Posterior cingulate gyrus (tissue), 11 donors: ENCODE measurements at regions not wholly inside any gene's neighbourhood (a gene's known extent, or its start where the extent isn't known, plus 50 kb on each side); places are given as distances from the start of the nearest gene placed in this dataset.

ENCODE experiments used
- DNase-seq, 10 donors: peaks; one replicate each; pipeline versions ENCODE4 v3.0.0 to v3.0.0-alpha.2; 2020 to 2021; ENCODE audit warnings: mixed read lengths in 3 of 10
- intact Hi-C: fragments of 100-400 bp; cut with DNase I; formaldehyde crosslinking; loops from one replicate; pipeline ENCODE4 v1.15.1; 2023

DNA sequence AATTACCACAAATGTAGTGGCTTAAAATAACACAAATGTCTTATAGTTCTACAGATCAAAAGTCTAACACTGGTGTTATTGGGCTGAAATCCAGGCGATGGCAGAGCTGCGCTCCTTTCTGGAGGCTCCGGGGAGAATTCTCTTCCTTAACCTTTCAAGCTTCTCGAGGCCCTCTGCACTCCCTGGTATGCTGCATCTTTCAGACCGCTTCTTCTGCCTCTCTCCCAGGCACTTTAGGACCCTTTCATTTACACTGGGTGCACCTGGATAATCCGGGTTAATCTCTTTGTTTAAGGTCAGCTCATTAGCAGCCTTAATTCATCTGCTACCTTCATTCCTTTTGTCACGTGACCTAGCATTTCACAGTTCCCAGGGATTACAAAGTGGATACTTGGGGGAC lies 211.3 kb upstream of the RFC3 start:
- intact Hi-C loops, result loop anchor here (2.0 kb wide), 1 partner anchor 118 kb away; no protein-coding TSS in a partner anchor
- DNase-seq, result peak in 6 of 10 donors; percentile 24 to 89 (median 42)

DNA sequence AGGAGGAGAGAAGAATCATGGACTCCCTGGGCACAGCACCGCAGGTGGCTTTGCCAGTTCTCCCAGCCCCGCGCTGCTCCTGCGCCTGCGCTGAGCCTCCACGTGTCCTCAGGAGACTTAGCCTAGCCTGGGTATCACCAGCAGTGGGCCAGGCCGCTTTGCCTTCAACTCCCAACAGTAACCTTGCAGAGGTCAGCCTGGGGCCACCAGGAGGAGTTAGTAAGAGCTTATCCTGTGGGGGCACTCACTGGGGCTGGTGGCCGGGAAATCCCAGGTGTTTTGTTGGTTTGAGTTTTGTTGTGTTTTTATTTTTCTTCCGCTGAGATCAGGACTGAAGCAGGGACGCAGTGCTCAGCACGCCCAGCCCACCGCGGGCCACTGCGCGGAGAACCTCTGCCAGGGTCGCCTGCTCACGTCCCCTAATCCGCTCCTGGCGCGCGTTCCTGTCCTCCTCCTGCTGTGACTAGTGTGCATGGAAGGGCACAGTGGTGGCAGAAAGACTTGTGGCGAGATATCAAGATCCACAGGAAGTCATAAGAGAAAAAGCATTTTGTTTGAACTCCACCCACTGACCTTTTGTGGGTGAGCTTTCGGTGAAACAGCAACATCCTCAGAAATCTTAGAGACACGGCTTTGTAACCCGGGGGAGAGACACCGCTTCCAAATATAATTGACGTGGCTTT lies 207.4 kb upstream of the RFC3 start:
- intact Hi-C loops, result loop anchor here (5.0 kb wide), 1 partner anchor 68 kb away; no protein-coding TSS in a partner anchor

DNA sequence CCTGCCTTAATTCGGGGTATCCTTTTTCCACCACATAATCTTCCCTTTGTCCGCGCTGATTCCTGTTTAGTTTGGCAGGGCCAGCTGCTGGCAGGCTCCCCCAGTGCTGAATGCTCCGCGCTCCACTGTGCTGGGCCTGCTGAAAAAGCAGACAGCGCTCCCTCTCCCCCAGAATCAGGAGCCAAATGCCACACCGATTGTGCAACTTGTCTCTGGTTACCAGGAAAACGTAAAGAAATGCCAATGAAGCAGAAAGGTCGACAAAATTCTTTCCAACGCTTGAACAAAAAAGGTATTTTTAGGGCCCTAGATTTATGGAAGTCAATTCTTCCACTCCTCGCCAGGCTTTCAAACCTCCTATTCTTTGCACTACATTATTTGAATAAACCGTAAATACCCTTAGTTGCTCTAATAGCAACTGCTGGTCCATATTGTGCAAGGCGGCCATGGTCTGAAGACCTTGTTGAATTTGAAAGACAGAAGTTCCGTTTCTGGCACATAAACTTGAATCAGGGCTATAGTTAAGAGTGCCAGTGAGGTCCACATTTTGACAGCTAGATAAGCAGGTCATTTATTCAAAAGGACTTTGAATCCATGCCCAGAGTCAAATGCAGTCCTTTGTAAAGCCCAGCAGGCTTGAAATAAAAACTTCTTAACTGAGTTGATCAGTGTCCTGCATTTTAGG lies 206.7 kb upstream of the RFC3 start:
- DNase-seq, result peak; percentile 46 to 94 (median 64)
- intact Hi-C loops, result loop anchor here (5.0 kb wide), 1 partner anchor 69 kb away; no protein-coding TSS in a partner anchor

More for the DNA sequence above, 207.4 kb upstream of the RFC3 start:
- peak; percentile 59 to 96 (median 76) for DNase-seq

DNA sequence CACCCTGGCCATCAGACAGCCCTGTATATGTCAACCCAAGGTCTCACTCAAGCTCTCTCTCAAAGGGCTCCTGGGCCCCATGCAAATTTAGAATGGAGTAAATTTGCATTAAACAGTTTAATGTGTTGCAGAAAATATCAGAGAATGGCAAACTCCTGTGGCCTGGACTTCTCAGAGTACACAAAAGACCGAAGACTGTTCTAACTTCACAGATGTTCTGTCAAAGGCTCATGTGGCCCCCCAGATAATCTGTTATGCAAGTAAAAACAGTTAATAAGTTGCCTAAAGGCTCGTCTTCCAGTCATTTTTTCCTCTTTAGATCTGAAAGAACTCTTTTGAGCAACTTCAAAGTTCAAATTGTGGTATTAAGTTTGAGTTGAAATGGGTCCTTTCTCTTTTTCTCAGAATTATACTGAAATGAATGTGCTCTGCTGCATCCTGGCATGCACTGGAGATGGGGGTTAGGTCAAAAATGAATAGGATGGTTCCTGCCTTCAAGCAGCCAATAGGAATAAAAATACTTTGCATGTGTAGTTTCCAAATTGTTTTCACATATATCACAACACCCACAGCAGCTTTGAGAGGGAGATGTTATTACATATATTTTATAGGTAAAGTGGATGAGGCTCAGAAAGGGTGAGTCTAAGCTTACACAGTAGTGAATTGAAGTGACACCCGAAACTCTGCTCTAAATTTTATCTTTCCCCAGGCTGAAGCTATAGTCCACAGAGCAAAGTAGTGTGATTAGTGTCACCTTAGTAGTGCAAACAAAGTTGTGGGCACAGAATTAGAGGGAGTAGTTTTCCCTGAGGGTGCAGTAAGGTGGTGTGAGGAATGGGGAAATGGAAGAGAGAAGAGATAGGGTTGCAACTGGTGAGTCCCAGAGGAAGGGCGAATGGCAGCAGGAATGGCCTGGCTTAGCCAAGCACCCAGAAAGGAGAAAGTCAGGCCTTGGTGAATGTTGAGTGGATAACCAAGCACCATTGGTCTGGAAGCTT lies 205.0 kb upstream of the RFC3 start:
- intact Hi-C loops, result loop anchor here (5.0 kb wide), 1 partner anchor 71 kb away; no protein-coding TSS in a partner anchor
- DNase-seq, result no peak

DNA sequence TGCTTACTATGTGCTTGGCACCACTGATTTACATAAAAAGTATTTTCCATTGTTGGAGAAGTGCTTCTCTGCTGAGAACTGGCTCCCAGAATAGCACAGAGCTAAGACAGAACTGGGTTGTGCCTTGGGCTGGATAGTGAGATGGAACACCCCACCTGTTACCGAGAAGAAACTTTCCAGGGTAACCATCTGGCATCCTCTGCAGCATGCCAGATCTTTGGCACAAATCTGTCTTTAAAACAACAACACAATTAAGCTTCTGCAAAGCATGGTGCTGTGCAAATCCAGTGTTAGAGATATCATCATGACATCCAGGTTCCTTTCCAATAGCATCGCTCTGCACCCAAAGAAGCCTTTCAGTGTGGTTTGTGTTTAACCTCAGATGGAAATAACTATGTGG lies 202.5 kb upstream of the RFC3 start:
- peak in 4 of 10 donors; percentile 21 to 84 (median 30) for DNase-seq
- intact Hi-C loops, result no loop called here

DNA sequence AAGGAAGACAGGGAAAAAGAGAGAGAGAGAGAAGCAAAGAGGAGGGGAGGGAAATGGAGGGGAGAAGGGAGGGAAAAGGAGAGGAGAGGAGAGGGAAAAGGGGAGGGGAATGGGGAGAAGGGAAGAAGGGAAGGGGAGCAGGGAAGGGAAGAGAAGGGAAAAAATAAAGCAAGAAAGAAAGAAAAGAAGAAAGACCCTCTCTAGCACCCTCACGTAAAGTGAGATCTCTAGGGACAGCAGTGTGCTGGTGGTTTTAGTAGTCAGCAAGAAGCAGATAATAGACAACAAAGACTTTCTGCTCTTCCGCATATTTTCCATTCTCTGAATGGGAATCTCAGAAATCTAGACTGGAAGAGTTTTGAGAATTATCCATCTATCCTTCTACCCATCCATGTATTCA lies 201.8 kb upstream of the RFC3 start:
- DNase-seq, result no peak
- intact Hi-C loops, result no loop called here

DNA sequence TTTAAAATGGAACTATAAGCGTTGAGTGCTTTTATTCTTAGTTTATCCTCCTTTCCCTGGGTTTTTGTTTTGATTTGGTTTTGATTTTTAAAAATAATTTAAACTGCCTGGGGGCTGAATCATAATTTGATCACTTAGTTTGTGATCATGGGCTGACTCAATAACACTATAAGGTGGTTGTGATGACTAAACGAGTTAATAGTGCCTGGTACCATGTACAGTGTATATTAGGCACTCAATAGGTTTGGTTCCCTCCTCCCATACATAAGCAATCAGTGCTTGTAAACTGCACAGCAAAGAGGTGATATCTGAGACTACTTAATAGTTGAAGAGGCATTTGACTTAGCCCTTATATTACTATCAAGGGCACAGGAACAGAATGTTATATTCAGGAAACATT lies 200.9 kb upstream of the RFC3 start:
- DNase-seq, result no peak
- intact Hi-C loops, result no loop called here

DNA sequence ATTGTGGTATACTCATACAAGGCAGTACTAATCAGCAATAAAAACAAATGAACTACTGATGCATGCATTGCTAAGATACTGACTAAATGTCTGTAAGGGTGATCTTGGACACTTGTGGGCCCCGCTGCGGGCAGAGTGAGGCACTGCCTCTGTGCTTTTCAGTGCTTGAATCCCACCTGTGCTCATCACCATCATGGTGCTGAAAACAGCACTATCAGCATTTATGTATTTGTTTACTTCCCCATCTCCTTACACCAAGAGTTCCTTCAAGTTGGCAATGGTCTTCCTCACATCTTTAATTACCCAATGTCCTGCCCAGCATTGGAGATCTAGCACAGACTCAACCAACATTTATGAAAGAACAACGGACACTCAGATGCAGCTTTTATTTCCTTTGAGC lies 193.7 kb upstream of the RFC3 start:
- intact Hi-C loops, result no loop called here
- DNase-seq, result no peak

DNA sequence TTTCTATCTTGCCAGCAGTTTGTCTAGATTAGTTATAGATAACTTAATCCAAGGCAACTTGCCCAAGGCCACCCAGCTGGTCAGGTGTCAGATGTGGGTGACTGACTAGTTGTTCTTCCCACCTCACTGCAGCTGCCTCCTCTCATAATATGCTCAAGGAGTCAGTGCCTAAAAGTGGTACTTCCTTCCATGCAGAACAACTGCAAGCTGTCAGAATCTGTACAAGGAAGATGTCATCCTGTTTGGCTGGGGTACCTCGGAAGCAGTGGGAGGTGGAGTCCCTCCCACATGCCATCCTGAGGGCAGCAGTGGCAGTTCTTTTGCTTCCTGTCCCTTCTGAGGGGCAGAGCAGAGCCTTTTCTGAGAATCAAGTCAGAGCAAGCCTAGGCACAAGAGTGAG lies 193.2 kb upstream of the RFC3 start:
- intact Hi-C loops, result no loop called here
- DNase-seq, result no peak

DNA sequence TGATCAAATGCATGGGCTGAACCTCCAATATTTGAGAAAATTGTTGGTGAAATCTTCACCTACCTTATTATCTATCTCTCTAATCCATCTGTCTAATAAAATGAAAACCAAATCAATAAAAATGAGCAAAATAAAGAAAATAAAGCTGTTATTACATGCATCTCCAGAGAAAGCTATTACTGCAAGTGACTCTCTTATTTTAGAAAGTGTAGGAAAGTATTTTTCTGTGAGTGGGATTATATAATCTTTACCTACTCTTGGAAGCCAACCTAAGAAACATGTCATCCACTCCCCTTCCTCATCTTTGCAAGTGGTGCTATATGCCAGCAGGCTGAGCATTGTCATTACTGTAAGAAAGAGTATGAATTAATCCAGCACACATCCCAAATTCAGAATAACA lies 191.5 kb upstream of the RFC3 start:
- intact Hi-C loops, result no loop called here
- DNase-seq, result no peak

DNA sequence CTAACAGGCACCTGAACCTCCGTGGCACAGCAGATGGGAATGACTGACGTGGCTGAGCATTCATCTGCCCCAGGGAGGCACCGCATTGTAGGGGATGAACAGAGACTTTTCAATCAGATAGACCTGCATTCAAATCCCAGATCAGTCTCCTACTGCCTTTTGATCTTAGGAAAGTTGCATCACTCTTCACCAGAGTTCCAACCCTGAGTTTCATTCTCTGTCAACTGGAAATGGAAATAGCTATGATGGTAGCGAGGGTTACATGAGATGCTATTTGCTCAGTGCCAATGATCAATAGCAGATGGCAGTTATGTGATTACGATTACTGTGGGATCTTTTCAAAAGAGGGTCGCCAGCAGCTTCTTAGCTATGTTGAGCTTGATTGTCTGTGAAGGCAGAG lies 189.3 kb upstream of the RFC3 start:
- intact Hi-C loops, result no loop called here

DNA sequence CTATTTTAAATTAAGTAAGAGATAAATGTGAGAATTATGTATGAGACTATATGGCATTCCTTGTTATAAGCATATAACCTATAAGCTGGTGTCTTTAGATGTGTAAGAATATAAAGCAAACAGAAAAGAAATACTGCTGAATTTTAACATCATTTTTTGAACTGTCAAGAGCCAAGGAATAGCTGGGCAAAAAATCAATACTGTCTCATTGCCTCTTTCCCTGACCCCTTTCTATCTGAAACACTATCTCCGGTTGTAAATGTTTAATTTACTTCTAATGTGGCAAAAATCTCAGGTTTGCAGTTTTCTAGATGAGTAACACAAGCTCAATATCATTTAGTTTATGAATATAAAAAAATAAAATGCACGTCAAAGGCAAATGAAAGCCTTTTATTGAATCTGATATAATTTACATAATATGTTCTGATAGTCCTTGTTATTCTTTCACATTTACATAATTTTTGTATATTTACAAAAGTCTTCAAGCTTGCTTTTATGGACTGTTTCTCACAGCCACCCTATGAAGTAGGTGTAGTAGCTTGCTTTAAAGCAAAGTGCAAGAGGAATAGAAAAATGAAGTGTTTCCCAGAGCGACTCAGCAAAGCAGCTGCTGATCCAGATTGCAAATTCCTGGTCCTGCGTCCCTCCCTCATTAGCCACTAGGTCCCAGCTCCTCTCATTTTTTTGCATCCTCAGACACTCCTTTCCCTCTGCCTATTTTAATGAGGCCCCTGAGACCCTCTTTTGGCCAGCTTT lies 188.2 kb upstream of the RFC3 start:
- DNase-seq, result no peak
- intact Hi-C loops, result no loop called here

More for the DNA sequence above, 189.3 kb upstream of the RFC3 start:
- no peak for DNase-seq

DNA sequence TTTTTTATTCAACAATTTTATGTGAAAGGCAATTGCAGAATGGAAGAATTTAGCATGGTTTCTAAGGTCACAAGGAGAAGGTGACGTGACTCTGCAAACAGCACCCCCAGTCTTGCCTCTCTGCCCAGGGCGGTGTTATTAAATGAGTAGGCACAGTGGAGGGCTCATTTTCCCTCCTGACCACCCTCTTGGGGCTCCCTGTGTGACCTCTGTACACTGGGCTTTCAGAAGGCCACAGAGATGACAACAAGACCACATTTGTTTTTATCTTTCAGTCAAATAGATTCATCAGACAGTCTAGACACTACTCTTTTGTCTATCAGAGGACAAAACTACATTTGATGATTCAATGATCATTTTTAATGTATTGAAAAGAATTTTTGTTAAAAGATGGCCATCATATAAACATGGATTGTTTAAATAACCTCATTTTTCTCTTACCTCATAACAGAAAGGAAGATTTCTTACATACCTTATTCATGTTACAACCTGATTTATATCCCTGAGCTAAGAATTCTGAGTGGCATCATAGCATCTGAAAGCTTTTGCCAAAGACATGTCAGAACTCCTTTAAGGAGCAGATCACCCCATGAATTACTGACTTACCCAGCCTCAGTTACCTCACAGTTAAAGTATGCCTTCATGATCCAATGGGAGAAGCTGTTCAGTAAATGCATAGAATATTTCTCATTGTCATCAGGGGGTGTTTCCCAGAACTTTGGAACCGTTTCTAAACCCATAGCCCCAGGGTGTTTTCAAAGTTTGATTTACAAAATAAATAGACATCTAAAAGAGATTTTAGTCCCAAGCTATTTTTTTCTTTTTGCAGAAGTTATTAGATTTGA lies 184.0 kb upstream of the RFC3 start:
- intact Hi-C loops, result no loop called here
- peak in 2 of 10 donors; percentile 45 to 82 for DNase-seq

DNA sequence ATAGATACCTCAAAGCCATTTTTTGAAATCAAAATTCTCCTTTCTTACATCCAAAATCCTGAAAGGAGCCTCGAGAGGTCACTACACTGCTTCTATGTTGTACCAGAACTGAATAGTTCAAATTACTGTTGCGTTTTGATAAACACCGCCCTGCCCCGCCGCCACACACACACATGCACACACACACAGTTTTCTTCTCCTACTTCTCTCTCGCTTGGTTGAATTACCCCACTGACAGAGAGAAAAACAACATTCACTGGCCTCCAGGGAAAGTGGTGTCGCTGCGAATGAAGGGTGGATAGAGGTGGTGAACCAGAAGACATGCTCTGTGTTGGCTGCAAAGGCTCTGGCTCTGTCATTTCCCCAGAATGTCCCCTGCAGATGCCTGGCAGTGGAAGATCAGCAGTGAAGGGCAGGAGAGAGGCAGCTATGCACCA lies 183.4 kb upstream of the RFC3 start:
- intact Hi-C loops, result no loop called here
- DNase-seq, result peak in 3 of 10 donors; percentile 36 to 86 (median 45)

DNA sequence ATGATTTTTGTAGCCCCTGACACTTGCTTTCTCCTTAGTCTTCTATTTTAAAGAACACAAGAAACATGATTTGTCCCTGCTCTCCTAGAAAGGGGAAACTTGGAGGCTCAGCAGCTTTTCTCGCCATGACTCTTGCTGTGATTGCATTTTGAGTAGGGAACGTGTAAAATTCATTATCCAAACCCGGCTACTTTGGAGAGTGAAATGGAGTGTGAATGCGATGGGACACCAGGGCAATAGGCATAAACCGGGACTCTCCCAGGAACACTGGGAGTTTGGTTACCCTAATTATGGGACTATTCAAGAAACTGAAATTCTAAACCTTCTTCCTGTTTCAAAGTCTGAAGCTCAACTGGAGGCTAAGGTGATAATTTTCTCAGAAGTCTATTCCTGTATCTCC lies 181.7 kb upstream of the RFC3 start:
- DNase-seq, result no peak
- intact Hi-C loops, result no loop called here

DNA sequence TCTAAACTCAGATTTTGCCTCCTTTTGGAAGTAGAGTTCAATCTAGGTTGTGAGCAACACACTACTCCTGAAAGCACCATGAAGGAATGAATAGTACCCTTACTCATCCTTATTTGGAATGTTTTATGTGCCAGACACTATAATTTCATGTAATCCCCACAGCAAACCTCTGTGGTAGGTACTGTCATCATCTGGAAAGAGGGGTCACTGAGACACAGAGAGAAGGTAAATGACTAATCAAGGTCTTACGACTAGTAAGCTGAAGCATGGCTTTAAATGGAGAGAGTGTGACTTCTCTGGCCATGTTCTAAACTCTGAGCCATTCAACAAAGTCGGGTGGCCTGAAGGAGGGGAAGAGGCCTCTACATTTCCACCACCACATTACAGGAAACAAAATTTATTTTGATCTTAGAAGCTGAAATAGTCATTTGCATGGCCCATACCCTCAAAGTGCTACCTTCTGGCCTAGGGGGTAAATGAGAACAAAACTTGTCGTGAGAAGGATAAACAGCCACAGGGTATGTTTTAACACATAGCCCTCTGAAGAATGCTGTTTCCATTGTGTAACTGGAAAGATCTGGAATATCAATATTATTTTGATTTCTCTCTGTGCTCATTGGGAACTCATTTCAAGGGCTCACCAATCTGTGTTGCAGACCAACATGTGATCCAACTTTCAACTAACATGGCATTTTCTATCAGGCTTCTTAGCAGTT lies 180.8 kb upstream of the RFC3 start:
- intact Hi-C loops, result no loop called here
- DNase-seq, result no peak

DNA sequence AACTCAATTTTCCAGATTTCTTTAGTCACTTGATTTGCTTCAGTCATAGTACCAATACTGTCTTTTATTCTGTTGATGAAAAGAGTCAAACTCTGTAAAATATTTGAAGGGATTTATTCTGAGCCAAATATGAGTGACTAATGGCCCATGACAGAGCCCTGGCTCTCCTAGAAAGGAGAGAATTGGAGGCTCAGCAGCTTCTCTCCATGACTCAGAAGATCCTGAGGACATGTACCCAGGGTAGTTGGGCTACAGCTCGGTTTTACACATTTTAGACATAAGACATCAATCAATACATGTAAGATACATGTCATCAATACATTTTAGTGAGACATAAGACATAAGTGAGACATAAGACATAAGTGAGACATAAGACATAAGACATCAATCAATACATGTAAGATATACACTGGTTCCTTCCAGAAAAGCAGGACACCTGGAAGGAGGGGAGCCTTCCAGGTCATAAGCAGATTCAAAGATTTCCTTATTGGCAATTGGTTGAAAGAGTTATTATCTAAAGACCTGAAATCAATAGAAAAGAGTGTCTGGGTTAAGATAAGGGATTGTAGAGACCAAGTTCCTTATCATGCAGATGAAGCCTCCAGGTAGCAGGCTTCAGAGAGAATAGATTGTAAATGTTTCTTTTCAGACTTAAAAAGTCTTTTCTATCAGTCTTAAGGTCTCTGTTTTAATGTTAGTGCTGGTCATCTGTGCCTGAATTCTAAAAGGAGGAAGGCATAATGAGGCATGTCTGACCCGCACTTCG lies 179.8 kb upstream of the RFC3 start:
- no peak for DNase-seq
- intact Hi-C loops, result no loop called here

DNA sequence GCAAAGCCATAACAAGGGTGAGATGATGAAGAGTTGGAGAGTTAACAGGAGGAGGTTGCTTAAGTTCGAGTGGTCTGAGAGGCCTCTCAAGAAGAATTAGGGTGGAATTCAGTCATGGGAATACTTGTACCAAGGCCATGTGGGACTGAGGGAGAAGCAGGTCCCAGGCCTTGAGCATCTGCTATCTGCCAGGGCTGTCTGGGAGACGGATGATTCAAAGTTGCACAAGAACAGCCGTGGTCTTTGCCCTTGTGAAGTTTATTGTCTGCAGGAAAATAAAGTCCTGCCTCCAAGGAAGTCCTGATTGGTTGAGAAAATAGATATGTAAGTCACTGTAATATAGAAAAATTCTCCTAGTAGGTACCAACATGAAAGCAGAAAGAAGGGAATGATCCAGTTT lies 178.8 kb upstream of the RFC3 start:
- intact Hi-C loops, result no loop called here
- DNase-seq, result no peak
